NB4 (cell line): ENCODE measurements at regions not wholly inside any gene's neighbourhood (a gene's known extent, or its start where the extent isn't known, plus 50 kb on each side); places are given as distances from the start of the nearest gene placed in this dataset.

ENCODE experiments used
- DNase-seq: peaks from one replicate; pipeline ENCODE4 v3.0.0; 2010; ENCODE audit warnings: low read depth
- H3K4me3 ChIP-seq: one replicate; pipeline ENCODE4 v1.5.1; 2011; ENCODE audit warnings: mild to moderate bottlenecking, low read depth, low read length, moderate library complexity
- CTCF ChIP-seq: IDR thresholded peaks from one replicate; pipeline ENCODE4 v1.5.1; 2012; ENCODE audit warnings: low read depth, low read length
- MAX ChIP-seq: IDR thresholded peaks from 2 replicates; pipeline ENCODE4 v1.6.1; 2011; ENCODE audit warnings: low read depth, low read length
- MYC ChIP-seq: IDR thresholded peaks from 2 replicates; pipeline ENCODE4 v1.6.1; 2011; ENCODE audit warnings: low read depth, low read length
- POLR2A ChIP-seq: IDR thresholded peaks from 2 replicates; pipeline ENCODE4 v1.6.1; 2011; ENCODE audit warnings: mild to moderate bottlenecking; ENCODE audit not compliant: insufficient read length; ENCODE audit errors: extremely low read depth

GRCh38 chr1:5734414-5734813 lies 257.8 kb downstream of the NPHP4 start:
- TF ChIP-seq POLR2A (no peak), CTCF (no peak), MYC (no peak), MAX (no peak)
- H3K4me3 ChIP-seq, result no peak overlapping the region
- DNase-seq, result no peak

- DNase-seq, result no peak
- TF ChIP-seq MYC (no peak), CTCF (no peak), POLR2A (no peak), MAX (no peak)
- H3K4me3 ChIP-seq, result no peak overlapping the region
Measured at GRCh38 chr1:5733596-5733995, 258.6 kb downstream of the NPHP4 start.

GRCh38 chr1:5731110-5731423 lies 261.2 kb downstream of the NPHP4 start:
- no peak for DNase-seq
- no peak overlapping the region for H3K4me3 ChIP-seq
- TF ChIP-seq MAX (no peak), POLR2A (no peak), MYC (no peak), CTCF (no peak)

- no peak for DNase-seq
- no peak overlapping the region for H3K4me3 ChIP-seq
- TF ChIP-seq MAX (no peak), CTCF (no peak), MYC (no peak), POLR2A (no peak)
Measured at GRCh38 chr1:5730272-5731109, 261.7 kb downstream of the NPHP4 start.

- no peak for DNase-seq
- TF ChIP-seq MYC, result no peak
- no peak for TF ChIP-seq POLR2A
- TF ChIP-seq CTCF, result no peak
- no peak for TF ChIP-seq MAX
- no peak overlapping the region for H3K4me3 ChIP-seq
Measured at GRCh38 chr1:5729636-5730145, 262.5 kb downstream of the NPHP4 start.
